Thoracic aorta (tissue), 2 donors: ENCODE measurements at regions not wholly inside any gene's neighbourhood (a gene's known extent, or its start where the extent isn't known, plus 50 kb on each side); places are given as distances from the start of the nearest gene placed in this dataset.

Source experiments
- ATAC-seq: fragments of 150-250 bp; one replicate; pipeline ENCODE4 v1.8.0; 2017; ENCODE audit warnings: low read depth; ENCODE audit not compliant: insufficient number of reproducible peaks, low FRiP score
- DNase-seq: peaks from one replicate; pipeline ENCODE4 v3.0.0-alpha.2; 2020; ENCODE audit warnings: low spot score
- H3K27ac ChIP-seq, 2 donors: fragments of 200-600 bp; sonication (generic); 1 replicate in 1 of 2; 2 replicates in 1 of 2; pipeline ENCODE4 v1.5.1; 2016; ENCODE audit warnings: mild to moderate bottlenecking in 2 of 2, moderate library complexity in 2 of 2
- H3K27me3 ChIP-seq: fragments of 200-600 bp; sonication (generic); replicated peaks from 2 replicates; pipeline ENCODE4 v1.6.0; 2016; ENCODE audit warnings: mild to moderate bottlenecking; ENCODE audit not compliant: insufficient read depth
- H3K36me3 ChIP-seq: fragments of 200-600 bp; sonication (generic); one replicate; pipeline ENCODE4 v1.5.1; 2016
- H3K4me1 ChIP-seq, 2 donors: fragments of 200-600 bp; sonication (generic); 1 replicate in 1 of 2; 2 replicates in 1 of 2; pipeline versions ENCODE4 v1.5.1 to v1.6.0; 2016; ENCODE audit warnings: low read depth in 2 of 2, mild to moderate bottlenecking in 1 of 2; ENCODE audit not compliant: control insufficient read depth in 1 of 2
- H3K4me3 ChIP-seq: fragments of 200-600 bp; sonication (generic); 2 replicates; pipeline ENCODE4 v1.5.1; 2016; ENCODE audit warnings: mild to moderate bottlenecking
- H3K9me3 ChIP-seq: fragments of 200-600 bp; sonication (generic); 2 replicates; pipeline ENCODE4 v1.5.1; 2016
- TF ChIP-seq, protein P1 (sequence below): fragments of 200-600 bp; sonication (generic); IDR thresholded peaks from one replicate; pipeline ENCODE4 v1.5.1; 2019; ENCODE audit warnings: antibody characterized with exemption

DNA sequence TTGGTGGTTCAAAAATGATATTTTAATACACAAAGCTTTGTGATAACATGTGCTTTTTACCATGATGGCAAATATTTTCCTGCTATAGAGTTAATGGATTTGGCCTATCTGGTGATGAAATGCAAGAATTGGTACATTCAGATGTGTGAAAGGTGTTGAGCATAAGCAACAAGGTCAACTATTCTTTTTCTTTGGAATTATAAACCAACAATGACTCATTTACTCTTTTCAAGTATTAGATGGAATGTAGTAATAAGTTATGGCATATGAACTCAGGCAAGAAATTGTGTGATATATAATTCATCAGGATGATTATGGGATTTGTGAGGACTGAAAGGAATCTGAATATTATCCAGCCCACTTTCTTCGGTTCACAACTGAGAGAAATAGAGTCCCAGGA lies 471.4 kb downstream of the ETNK1 start:
- H3K27me3 ChIP-seq, result no peaks in the 10 kb centered on the region
- H3K27ac ChIP-seq, result no peak overlapping the region
- no peak overlapping the region for H3K4me3 ChIP-seq
- DNase-seq, result no peak
- H3K9me3 ChIP-seq, result no peaks in the 10 kb centered on the region
- no peaks in the 10 kb centered on the region for H3K36me3 ChIP-seq
- TF ChIP-seq, protein P1, sequence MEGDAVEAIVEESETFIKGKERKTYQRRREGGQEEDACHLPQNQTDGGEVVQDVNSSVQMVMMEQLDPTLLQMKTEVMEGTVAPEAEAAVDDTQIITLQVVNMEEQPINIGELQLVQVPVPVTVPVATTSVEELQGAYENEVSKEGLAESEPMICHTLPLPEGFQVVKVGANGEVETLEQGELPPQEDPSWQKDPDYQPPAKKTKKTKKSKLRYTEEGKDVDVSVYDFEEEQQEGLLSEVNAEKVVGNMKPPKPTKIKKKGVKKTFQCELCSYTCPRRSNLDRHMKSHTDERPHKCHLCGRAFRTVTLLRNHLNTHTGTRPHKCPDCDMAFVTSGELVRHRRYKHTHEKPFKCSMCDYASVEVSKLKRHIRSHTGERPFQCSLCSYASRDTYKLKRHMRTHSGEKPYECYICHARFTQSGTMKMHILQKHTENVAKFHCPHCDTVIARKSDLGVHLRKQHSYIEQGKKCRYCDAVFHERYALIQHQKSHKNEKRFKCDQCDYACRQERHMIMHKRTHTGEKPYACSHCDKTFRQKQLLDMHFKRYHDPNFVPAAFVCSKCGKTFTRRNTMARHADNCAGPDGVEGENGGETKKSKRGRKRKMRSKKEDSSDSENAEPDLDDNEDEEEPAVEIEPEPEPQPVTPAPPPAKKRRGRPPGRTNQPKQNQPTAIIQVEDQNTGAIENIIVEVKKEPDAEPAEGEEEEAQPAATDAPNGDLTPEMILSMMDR, result no peak
- ATAC-seq, result no peak
- H3K4me1 ChIP-seq, result no peaks in the 10 kb centered on the region

DNA sequence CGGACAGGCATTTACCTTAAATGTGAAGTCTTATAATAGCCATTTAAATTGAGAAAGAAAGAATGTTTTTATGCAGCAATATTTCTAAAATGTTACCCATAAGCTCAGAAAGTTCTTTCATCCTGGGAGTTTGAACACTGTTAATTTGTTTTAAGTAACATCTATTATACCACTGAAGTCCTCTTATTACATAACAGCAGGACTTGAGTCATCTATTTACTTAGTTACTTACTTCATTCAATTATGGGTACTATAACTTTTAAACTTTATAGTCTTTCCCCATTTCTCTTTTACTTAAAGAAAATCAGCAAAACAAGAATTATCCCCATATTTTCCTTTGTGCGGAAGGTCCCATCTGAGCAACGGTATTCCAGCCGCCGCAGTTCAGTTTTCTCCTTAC lies 473.1 kb downstream of the ETNK1 start:
- ATAC-seq, result no peak
- H3K27ac ChIP-seq, result no peak overlapping the region

DNA sequence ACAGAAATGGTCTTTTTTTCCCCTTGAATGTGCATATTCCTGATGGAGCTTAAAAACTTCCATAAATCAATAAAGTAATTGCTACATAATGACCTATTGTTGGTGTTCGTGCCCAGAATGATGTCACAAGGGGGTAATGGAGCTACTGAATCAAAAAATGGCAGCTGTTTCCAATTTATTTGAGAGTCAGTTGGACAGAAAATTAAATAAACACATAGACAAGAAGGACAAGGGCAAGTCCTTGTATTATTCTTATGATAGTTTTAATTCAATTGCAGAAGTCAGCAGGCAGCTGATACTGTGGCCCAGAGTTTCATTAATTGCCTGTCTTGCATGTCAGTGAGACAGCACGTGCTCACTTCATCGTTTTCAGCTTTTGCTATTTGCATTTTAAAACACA lies 473.5 kb downstream of the ETNK1 start:
- Histone ChIP-seq H3K27me3 (no peaks in the 10 kb centered on the region), H3K36me3 (no peaks in the 10 kb centered on the region), H3K9me3 (no peaks in the 10 kb centered on the region), H3K27ac (no peak overlapping the region), H3K4me3 (no peak overlapping the region), H3K4me1 (no peaks in the 10 kb centered on the region)
- DNase-seq (no peak), ATAC-seq (no peak)
- TF ChIP-seq, protein P1, result no peak

More for the DNA sequence above, 473.1 kb downstream of the ETNK1 start:
- Histone ChIP-seq H3K36me3 (no peaks in the 10 kb centered on the region), H3K9me3 (no peaks in the 10 kb centered on the region), H3K27me3 (no peaks in the 10 kb centered on the region), H3K4me1 (no peaks in the 10 kb centered on the region), H3K4me3 (no peak overlapping the region)
- TF ChIP-seq, protein P1, result no peak
- no peak for DNase-seq

DNA sequence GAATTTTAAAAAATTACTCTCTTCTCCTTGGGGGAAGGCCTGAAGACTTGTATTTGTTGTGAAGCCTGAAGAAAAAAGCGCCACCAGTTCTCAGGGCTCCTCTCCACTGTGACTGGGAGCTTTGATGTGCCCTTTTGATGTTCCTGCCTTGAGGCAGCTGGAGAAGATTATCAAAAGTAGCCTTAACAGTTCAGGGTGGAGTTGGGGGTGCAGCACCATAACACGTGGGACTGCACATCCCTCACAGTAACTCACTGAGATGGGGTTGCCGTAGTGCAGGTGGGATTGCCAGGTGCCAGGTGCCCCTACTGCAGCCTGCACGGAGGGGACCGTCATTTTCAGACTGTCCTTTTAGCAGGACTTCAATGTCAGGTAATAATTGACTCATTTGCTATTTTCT lies 474.1 kb downstream of the ETNK1 start:
- H3K36me3 ChIP-seq, result no peaks in the 10 kb centered on the region
- TF ChIP-seq, protein P1, result no peak
- H3K27me3 ChIP-seq, result no peaks in the 10 kb centered on the region
- ATAC-seq (no peak), DNase-seq (no peak)
- no peak overlapping the region for H3K4me3 ChIP-seq
- H3K27ac ChIP-seq, result no peak overlapping the region
- no peaks in the 10 kb centered on the region for H3K9me3 ChIP-seq
- H3K4me1 ChIP-seq, result no peaks in the 10 kb centered on the region

DNA sequence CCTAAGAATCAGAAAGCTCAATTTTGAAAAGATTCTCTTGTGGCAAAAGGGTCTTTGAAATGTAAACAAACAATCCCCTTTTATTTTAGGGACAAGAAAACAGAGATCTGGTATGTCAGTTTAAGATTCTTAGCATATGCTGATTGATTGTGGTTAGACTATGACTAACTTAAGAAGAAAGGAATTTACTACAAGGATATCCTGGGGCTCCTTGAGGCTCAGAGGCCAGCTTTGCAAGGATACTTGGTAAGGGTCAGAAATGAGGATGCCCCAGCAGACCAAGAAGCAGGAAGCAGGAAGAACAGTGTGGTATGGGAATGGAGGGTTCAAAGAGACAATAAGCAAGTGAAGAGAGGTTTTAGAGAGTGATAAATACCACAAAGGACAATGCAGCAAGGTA lies 474.6 kb downstream of the ETNK1 start:
- Histone ChIP-seq H3K4me3 (no peak overlapping the region), H3K36me3 (no peaks in the 10 kb centered on the region), H3K9me3 (no peaks in the 10 kb centered on the region), H3K4me1 (no peaks in the 10 kb centered on the region), H3K27me3 (no peaks in the 10 kb centered on the region), H3K27ac (no peak overlapping the region)
- TF ChIP-seq, protein P1, result no peak
- ATAC-seq, result no peak
- DNase-seq, result no peak
